Loucy (cell line): ENCODE measurements at regions not wholly inside any gene's neighbourhood (a gene's known extent, or its start where the extent isn't known, plus 50 kb on each side); places are given as distances from the start of the nearest gene placed in this dataset.
A peak's percentile ranks its signal among the peaks of the same experiment; 100 is the strongest.

Source experiments
- H2AFZ ChIP-seq: fragments of 200-600 bp; sonication (generic); 2 replicates; pipeline ENCODE4 v1.6.0; 2016; ENCODE audit warnings: antibody characterized with exemption, mild to moderate bottlenecking, low read length, moderate library complexity
- H3F3A ChIP-seq: fragments of 200-600 bp; 2 replicates; pipeline ENCODE4 v1.6.0; 2016; ENCODE audit warnings: antibody characterized with exemption, low read depth, mild to moderate bottlenecking
- H3K27me3 ChIP-seq: fragments of 200-600 bp; sonication (generic); 2 replicates; pipeline ENCODE4 v1.6.1; 2014; ENCODE audit warnings: low read length, mild to moderate bottlenecking; ENCODE audit not compliant: insufficient read depth, poor library complexity, severe bottlenecking
- H3K36me3 ChIP-seq: fragments of 200-600 bp; sonication (generic); 2 replicates; pipeline ENCODE4 v1.6.1; 2016; ENCODE audit warnings: low read length; ENCODE audit not compliant: insufficient read depth
- H3K4me1 ChIP-seq: fragments of 200-600 bp; sonication (generic); 2 replicates; pipeline ENCODE4 v1.5.1; 2014; ENCODE audit warnings: low read length, mild to moderate bottlenecking; ENCODE audit not compliant: insufficient read depth, poor library complexity, severe bottlenecking
- H3K4me2 ChIP-seq: fragments of 200-600 bp; sonication (generic); 2 replicates; pipeline ENCODE4 v1.6.0; 2014; ENCODE audit warnings: antibody characterized with exemption, low read length, low read depth, mild to moderate bottlenecking; ENCODE audit not compliant: poor library complexity, severe bottlenecking
- H3K4me3 ChIP-seq: fragments of 200-600 bp; sonication (generic); 2 replicates; pipeline ENCODE4 v1.5.1; 2014; ENCODE audit warnings: low read length, mild to moderate bottlenecking, mixed read lengths; ENCODE audit not compliant: poor library complexity, severe bottlenecking
- H3K79me2 ChIP-seq: fragments of 200-600 bp; sonication (generic); 2 replicates; pipeline ENCODE4 v1.6.1; 2014; ENCODE audit warnings: low read length; ENCODE audit not compliant: insufficient read depth
- H3K9ac ChIP-seq: fragments of 200-600 bp; sonication (generic); 2 replicates; pipeline ENCODE4 v1.6.0; 2014; ENCODE audit warnings: mild to moderate bottlenecking, low read depth, low read length, moderate library complexity; ENCODE audit not compliant: poor library complexity, severe bottlenecking
- H3K9me2 ChIP-seq: fragments of 200-600 bp; sonication (generic); replicated peaks from 2 replicates; pipeline ENCODE4 v1.6.1; 2016; ENCODE audit warnings: low read depth, low read length, mixed read lengths
- H3K9me3 ChIP-seq: fragments of 200-600 bp; sonication (generic); 2 replicates; pipeline ENCODE4 v1.6.1; 2014; ENCODE audit warnings: mild to moderate bottlenecking, antibody characterized with exemption, low read length, low read depth; ENCODE audit not compliant: insufficient read depth
- H4K20me1 ChIP-seq: fragments of 200-600 bp; sonication (generic); 2 replicates; pipeline ENCODE4 v1.6.0; 2014; ENCODE audit warnings: antibody characterized with exemption, low read length, mild to moderate bottlenecking; ENCODE audit not compliant: insufficient read depth, poor library complexity, severe bottlenecking
- EZH2phosphoT487 ChIP-seq: fragments of 200-600 bp; IDR thresholded peaks from 2 replicates; pipeline ENCODE4 v1.6.1; 2018; ENCODE audit warnings: antibody characterized with exemption, mild to moderate bottlenecking, moderate library complexity, borderline replicate concordance
- TF ChIP-seq, protein P1 (sequence below): fragments of 200-600 bp; sonication (generic); conservative IDR thresholded peaks from 2 replicates; pipeline ENCODE4 v1.5.1; 2014; ENCODE audit warnings: mild to moderate bottlenecking, antibody characterized with exemption, low read length

DNA sequence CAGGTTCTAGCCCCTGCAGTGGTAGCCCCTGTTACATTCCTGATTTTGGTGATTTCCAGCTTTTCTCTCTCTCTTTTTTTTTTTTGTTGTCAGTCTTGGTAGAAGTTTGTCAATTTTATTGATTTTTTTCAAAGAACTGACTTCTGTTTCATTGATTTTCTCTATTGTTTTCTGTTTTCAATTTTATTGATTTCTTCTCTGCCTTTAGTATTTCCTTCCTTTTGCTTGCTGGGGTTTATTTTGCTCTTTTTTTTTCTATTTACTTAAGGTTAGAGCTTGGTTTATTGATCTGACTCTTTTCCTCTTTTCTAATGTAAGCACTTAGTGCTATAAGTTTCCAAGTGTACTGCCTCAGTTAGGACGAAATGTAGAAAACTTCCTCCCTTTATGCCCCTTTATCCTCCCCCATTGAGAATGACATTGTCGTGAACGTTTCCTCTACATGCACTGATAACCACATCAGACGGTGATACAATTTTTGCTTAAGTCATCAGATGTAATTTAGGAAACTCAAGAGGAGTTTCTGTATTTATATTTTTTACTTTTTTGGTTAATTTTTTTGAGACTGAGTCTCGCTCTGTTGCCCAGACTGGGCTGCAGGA is 81.1 kb upstream of the HS6ST1 start:
- Histone ChIP-seq H3K9me3 (no peaks in the 10 kb centered on the region), H3K9me2 (no peaks in the 10 kb centered on the region), H3K4me2 (peak overlapping the region; percentile 44), H3K27me3 (no peaks in the 10 kb centered on the region), H3K79me2 (no peaks in the 10 kb centered on the region), H3K36me3 (no peaks in the 10 kb centered on the region), H3K4me3 (no peak overlapping the region), H2AFZ (no peak overlapping the region), H3F3A (no peaks in the 10 kb centered on the region), H3K9ac (no peak overlapping the region), H3K4me1 (peaks cover 40% of the 10 kb centered on the region), H4K20me1 (no peaks in the 10 kb centered on the region)
- TF ChIP-seq, protein P1, sequence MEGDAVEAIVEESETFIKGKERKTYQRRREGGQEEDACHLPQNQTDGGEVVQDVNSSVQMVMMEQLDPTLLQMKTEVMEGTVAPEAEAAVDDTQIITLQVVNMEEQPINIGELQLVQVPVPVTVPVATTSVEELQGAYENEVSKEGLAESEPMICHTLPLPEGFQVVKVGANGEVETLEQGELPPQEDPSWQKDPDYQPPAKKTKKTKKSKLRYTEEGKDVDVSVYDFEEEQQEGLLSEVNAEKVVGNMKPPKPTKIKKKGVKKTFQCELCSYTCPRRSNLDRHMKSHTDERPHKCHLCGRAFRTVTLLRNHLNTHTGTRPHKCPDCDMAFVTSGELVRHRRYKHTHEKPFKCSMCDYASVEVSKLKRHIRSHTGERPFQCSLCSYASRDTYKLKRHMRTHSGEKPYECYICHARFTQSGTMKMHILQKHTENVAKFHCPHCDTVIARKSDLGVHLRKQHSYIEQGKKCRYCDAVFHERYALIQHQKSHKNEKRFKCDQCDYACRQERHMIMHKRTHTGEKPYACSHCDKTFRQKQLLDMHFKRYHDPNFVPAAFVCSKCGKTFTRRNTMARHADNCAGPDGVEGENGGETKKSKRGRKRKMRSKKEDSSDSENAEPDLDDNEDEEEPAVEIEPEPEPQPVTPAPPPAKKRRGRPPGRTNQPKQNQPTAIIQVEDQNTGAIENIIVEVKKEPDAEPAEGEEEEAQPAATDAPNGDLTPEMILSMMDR: no peak
- no peak for TF ChIP-seq EZH2phosphoT487

DNA sequence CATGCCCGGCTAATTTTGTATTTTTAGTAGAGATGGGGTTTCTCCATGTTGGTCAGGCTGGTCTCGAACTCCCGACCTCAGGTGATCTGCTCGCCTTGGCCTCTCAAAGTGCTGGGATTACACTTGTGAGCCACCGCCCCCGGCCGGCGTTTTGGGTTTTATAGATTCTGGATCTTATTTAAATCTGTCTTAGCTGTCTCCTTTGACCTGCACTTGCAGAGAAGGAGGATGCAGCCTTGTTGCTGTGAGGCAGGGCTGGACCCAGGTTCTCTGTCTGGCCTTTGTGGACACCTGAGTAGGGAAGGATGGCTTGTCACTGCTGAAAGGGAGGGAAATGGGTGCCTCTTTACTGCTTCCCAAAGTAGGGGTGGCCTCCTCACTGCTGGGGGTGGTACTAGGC is 83.0 kb upstream of the HS6ST1 start:
- Histone ChIP-seq H3K9me2 (no peaks in the 10 kb centered on the region), H3K4me2 (no peak overlapping the region), H4K20me1 (no peaks in the 10 kb centered on the region), H3K9ac (no peak overlapping the region), H3K9me3 (no peaks in the 10 kb centered on the region), H3K4me3 (no peak overlapping the region), H3K27me3 (no peaks in the 10 kb centered on the region), H3K79me2 (no peaks in the 10 kb centered on the region), H2AFZ (no peak overlapping the region), H3K36me3 (no peaks in the 10 kb centered on the region), H3F3A (no peaks in the 10 kb centered on the region), H3K4me1 (peaks cover 32% of the 10 kb centered on the region)
- TF ChIP-seq EZH2phosphoT487: no peak

DNA sequence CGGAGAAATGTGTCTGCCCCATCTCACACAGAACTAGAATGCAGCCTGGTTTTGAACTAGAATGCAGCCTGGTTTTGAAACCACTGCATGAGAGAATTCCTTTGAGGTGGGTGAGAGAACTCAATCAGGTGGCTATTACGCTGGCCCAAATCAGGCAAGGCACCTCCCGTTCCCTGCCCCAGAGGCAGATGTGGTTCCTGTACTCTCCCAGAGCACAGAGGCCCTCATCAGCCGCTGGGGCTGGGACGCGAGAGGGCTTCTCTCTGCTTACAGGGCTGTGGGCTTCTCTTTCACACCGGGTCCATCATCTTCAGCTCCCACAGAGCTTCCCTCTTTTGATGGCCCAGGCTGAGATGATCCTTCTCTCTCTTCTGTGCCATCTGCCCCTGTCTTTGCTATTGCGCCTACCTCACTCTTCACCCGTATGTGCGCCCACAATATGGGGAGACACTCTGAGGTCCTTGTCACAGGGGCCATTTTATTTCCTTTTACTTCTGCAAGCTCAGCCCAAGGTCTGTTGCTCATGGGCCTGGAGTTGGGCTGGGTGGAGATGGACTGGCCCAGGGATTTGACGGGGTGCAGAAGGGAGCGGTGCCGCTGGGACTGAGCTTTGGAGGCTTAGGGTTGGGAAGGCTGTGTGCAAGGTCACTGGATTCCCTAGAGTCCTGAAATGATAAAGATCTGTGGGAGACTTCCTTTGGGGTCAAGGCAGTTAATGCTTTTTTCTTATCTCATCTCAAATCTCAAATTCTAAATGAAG is 84.4 kb upstream of the HS6ST1 start:
- Histone ChIP-seq H3K9ac (no peak overlapping the region), H3K36me3 (no peaks in the 10 kb centered on the region), H4K20me1 (no peaks in the 10 kb centered on the region), H3K4me3 (no peak overlapping the region), H2AFZ (no peak overlapping the region), H3K27me3 (no peaks in the 10 kb centered on the region), H3K9me3 (no peaks in the 10 kb centered on the region), H3K4me2 (no peak overlapping the region), H3K4me1 (peaks cover 36% of the 10 kb centered on the region), H3F3A (no peaks in the 10 kb centered on the region), H3K9me2 (no peaks in the 10 kb centered on the region), H3K79me2 (no peaks in the 10 kb centered on the region)
- TF ChIP-seq, protein P1: no peak
- no peak for TF ChIP-seq EZH2phosphoT487
